Right lobe of liver (tissue), 4 donors: ENCODE measurements at regions not wholly inside any gene's neighbourhood (a gene's known extent, or its start where the extent isn't known, plus 50 kb on each side); places are given as distances from the start of the nearest gene placed in this dataset.
"Not testable (repeated sequence)": the region's sequence is repeated elsewhere in the genome, so short reads cannot be mapped to it uniquely, and the experiment has no call there.

Source experiments
- POLR2A ChIP-seq: fragments of 450-650 bp; IDR thresholded peaks from one replicate; pipeline ENCODE4 v1.6.1; 2017; ENCODE audit warnings: antibody characterized with exemption, mild to moderate bottlenecking
- TF ChIP-seq, protein P1 (sequence below), 4 donors: fragments of 200-600 bp in 3 of 4; fragments of 450-650 bp in 1 of 4; IDR thresholded peaks; one replicate each; pipeline versions ENCODE4 v1.5.1 to v1.8.0; 2016 to 2022; ENCODE audit warnings: antibody characterized with exemption in 4 of 4, mild to moderate bottlenecking in 2 of 4
- donor health status: DM: no; HTN: no; CAD: no.
- donor health status: DM: no; HTN: no; CAD: no.
- donor health status: DM: no; HTN: yes; CAD: no.

DNA sequence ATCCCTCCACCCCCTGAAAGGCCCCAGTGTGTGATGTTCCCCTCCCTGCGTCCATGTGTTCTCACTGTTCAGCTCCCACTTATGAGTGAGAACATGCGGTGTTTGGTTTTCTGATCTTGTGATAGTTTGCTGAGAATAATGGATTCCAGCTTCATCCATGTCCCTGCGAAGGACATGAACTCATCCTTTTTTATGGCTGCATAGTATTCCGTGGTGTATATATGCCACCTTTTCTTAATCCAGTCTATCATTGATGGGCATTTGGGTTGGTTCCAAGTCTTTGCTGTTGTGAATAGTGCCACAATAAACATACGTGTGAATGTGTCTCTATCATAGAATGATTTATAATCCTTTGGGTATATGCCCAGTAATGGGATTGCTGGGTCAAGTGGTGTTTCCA lies 55.8 kb upstream of the IRX2 start:
- TF ChIP-seq, protein P1, sequence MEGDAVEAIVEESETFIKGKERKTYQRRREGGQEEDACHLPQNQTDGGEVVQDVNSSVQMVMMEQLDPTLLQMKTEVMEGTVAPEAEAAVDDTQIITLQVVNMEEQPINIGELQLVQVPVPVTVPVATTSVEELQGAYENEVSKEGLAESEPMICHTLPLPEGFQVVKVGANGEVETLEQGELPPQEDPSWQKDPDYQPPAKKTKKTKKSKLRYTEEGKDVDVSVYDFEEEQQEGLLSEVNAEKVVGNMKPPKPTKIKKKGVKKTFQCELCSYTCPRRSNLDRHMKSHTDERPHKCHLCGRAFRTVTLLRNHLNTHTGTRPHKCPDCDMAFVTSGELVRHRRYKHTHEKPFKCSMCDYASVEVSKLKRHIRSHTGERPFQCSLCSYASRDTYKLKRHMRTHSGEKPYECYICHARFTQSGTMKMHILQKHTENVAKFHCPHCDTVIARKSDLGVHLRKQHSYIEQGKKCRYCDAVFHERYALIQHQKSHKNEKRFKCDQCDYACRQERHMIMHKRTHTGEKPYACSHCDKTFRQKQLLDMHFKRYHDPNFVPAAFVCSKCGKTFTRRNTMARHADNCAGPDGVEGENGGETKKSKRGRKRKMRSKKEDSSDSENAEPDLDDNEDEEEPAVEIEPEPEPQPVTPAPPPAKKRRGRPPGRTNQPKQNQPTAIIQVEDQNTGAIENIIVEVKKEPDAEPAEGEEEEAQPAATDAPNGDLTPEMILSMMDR (IDR thresholded peaks at IDR 0.05) = not testable (repeated sequence)
- not testable (repeated sequence) for TF ChIP-seq POLR2A
